Prostate gland (tissue), 2 donors: ENCODE measurements at regions not wholly inside any gene's neighbourhood (a gene's known extent, or its start where the extent isn't known, plus 50 kb on each side); places are given as distances from the start of the nearest gene placed in this dataset.

ENCODE experiments used
- DNase-seq: peaks from one replicate; pipeline ENCODE4 v3.0.0-alpha.2; 2019; ENCODE audit warnings: low spot score
- H3K27ac ChIP-seq, 2 donors: fragments of 200-600 bp; sonication (generic); 2 replicates each; pipeline ENCODE4 v1.5.1; 2017 to 2019
- H3K27me3 ChIP-seq: fragments of 200-600 bp; sonication (generic); replicated peaks from 2 replicates; pipeline ENCODE4 v1.5.1; 2019; ENCODE audit not compliant: insufficient read depth
- H3K36me3 ChIP-seq, 2 donors: fragments of 200-600 bp; sonication (generic); 1 replicate in 1 of 2; 2 replicates in 1 of 2; pipeline versions ENCODE4 v1.5.1 to v1.8.1; 2017 to 2019
- H3K4me1 ChIP-seq: fragments of 200-600 bp; sonication (generic); replicated peaks from 2 replicates; pipeline ENCODE4 v1.5.1; 2019
- H3K4me3 ChIP-seq, 2 donors: fragments of 200-600 bp; sonication (generic); 2 replicates each; pipeline ENCODE4 v1.5.1; 2017 to 2019
- H3K9me3 ChIP-seq: fragments of 200-600 bp; sonication (generic); 2 replicates; pipeline ENCODE4 v1.5.1; 2017
- POLR2A ChIP-seq: fragments of 450-650 bp; IDR thresholded peaks from one replicate; pipeline ENCODE4 v1.6.1; 2016; ENCODE audit warnings: antibody characterized with exemption, mild to moderate bottlenecking
- POLR2AphosphoS5 ChIP-seq: sonication (generic); formaldehyde crosslinking; IDR thresholded peaks from one replicate; pipeline ENCODE4 v1.6.1; 2017; ENCODE audit warnings: antibody characterized with exemption
- WGBS: methylation state at CpG from one replicate; pipeline ENCODE4 v1.1.5; 2018; 5-methylcytosine and 5-hydroxymethylcytosine counted together
- intact Hi-C: fragments of 100-400 bp; cut with DNase I; formaldehyde crosslinking; loops from one replicate; pipeline ENCODE4 v1.14.2; 2022
- TF ChIP-seq, protein P1 (sequence below), 4 experiments: fragments of 200-600 bp in 2 of 4; fragments of 450-650 bp in 2 of 4; sonication (generic) in 2 of 4; IDR thresholded peaks; 1 replicate in 3 of 4; 2 replicates in 1 of 4; pipeline ENCODE4 v1.5.1; 2016 to 2019; ENCODE audit warnings: antibody characterized with exemption in 4 of 4, mild to moderate bottlenecking in 2 of 4, moderate library complexity in 2 of 4

DNA sequence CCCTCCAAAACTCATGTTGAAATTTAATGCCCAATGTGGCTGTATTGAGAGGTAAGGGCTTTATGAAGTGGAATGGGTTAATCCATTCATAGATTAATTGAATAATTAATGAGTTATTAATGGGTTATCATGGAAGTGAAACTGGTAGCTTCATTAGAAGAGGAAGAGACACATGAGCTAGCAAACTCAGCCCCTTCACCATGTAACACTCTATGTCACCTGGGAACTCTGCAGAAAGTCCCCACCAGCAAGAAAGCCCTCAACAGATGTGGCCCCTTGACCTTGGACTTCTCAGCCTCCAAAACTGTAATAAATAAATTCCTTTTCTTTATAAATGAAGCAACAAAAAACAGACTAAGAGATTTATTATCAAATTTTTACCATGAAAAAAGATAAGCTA lies 223.5 kb downstream of the KLF12 start:
- DNase-seq = no peak
- Histone ChIP-seq H3K27me3 (no peaks in the 10 kb centered on the region), H3K27ac (no peak overlapping the region), H3K4me3 (no peak overlapping the region), H3K36me3 (no peaks in the 10 kb centered on the region), H3K9me3 (no peaks in the 10 kb centered on the region), H3K4me1 (peaks cover 3% of the 10 kb centered on the region)
- intact Hi-C loops = no loop called here
- TF ChIP-seq POLR2AphosphoS5 (no peak), POLR2A (no peak)
- TF ChIP-seq, protein P1, sequence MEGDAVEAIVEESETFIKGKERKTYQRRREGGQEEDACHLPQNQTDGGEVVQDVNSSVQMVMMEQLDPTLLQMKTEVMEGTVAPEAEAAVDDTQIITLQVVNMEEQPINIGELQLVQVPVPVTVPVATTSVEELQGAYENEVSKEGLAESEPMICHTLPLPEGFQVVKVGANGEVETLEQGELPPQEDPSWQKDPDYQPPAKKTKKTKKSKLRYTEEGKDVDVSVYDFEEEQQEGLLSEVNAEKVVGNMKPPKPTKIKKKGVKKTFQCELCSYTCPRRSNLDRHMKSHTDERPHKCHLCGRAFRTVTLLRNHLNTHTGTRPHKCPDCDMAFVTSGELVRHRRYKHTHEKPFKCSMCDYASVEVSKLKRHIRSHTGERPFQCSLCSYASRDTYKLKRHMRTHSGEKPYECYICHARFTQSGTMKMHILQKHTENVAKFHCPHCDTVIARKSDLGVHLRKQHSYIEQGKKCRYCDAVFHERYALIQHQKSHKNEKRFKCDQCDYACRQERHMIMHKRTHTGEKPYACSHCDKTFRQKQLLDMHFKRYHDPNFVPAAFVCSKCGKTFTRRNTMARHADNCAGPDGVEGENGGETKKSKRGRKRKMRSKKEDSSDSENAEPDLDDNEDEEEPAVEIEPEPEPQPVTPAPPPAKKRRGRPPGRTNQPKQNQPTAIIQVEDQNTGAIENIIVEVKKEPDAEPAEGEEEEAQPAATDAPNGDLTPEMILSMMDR (IDR thresholded peaks at IDR 0.05) = no peak

DNA sequence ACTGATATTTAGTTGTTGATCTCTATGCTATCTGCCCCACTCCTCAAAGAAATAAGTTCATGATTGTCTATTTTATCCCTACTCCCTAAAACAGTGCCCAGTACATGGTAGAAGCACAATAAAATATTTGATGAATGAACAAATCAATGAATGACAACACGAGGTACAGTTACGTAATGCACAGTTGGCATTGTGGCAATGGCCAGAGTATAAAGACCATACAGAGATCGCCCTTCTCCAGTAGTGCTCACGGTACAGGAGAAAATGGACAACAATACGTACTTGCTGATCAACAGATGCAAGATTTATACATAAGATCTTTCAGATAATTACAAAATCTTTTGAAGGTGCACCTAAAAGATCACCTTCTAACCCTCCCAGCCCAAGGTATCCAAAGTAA lies 225.4 kb downstream of the KLF12 start:
- DNase-seq = no peak
- TF ChIP-seq, protein P1 (IDR thresholded peaks at IDR 0.05) = no peak
- TF ChIP-seq POLR2AphosphoS5 (no peak), POLR2A (no peak)
- intact Hi-C loops = no loop called here
- Histone ChIP-seq H3K9me3 (no peaks in the 10 kb centered on the region), H3K27me3 (no peaks in the 10 kb centered on the region), H3K4me3 (no peak overlapping the region), H3K27ac (no peak overlapping the region), H3K4me1 (peaks cover 3% of the 10 kb centered on the region), H3K36me3 (no peaks in the 10 kb centered on the region)
- 95% methylated on average over 5 of the region's 5 CpGs for WGBS

DNA sequence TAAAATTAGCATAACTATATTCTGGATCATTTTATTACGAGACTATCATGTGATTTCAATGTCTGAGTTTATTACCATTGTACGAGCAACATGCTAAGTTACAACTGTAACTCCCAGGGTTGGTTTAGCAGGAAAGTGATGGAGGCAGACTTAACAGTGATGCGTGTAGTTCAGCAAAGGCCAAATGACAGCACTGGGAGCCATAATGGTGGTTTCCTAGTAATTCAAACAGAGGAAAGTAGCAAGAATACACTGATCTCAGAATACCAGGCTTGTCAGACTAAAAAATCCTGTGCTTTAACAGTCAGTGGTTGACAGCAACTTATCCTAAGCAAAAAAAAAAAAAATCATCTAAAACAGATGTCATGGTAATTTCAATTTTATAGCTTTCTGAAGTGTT lies 229.6 kb downstream of the KLF12 start:
- WGBS = 95% methylated on average over 3 of the region's 3 CpGs

DNA sequence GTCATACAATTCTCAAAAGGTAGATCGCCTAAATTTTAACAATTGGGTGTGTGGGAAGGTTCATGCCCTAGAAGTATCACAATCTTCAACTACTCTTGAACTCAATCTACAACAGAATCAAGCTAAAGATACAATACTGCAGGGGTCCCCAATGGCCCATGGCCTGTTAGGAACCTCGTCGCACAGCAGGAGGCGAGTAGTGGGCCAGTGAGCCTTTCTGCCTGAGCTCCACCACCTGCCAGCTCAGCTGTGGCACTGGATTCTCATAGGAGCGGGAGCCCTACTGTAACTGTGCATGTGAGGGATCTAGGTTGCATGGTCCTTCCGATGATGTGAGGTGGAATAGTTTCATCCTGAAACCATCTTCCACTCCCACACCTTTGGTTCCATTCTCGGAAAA lies 230.6 kb downstream of the KLF12 start:
- intact Hi-C loops = no loop called here
- TF ChIP-seq, protein P1 (IDR thresholded peaks at IDR 0.05) = no peak
- TF ChIP-seq POLR2A (no peak), POLR2AphosphoS5 (no peak)
- Histone ChIP-seq H3K36me3 (no peaks in the 10 kb centered on the region), H3K9me3 (no peaks in the 10 kb centered on the region), H3K27ac (no peak overlapping the region), H3K4me3 (no peak overlapping the region), H3K27me3 (no peaks in the 10 kb centered on the region), H3K4me1 (no peaks in the 10 kb centered on the region)
- DNase-seq = no peak
- WGBS = 98% methylated on average over 7 of the region's 7 CpGs

More for the DNA sequence above, 229.6 kb downstream of the KLF12 start:
- TF ChIP-seq POLR2A (no peak), POLR2AphosphoS5 (no peak)
- TF ChIP-seq, protein P1 (IDR thresholded peaks at IDR 0.05) = no peak
- no peaks in the 10 kb centered on the region for H3K36me3 ChIP-seq
- H3K9me3 ChIP-seq = no peaks in the 10 kb centered on the region
- no peaks in the 10 kb centered on the region for H3K27me3 ChIP-seq
- no peak overlapping the region for H3K4me3 ChIP-seq
- no peaks in the 10 kb centered on the region for H3K4me1 ChIP-seq
- intact Hi-C loops = no loop called here
- H3K27ac ChIP-seq = no peak overlapping the region
- DNase-seq = no peak

DNA sequence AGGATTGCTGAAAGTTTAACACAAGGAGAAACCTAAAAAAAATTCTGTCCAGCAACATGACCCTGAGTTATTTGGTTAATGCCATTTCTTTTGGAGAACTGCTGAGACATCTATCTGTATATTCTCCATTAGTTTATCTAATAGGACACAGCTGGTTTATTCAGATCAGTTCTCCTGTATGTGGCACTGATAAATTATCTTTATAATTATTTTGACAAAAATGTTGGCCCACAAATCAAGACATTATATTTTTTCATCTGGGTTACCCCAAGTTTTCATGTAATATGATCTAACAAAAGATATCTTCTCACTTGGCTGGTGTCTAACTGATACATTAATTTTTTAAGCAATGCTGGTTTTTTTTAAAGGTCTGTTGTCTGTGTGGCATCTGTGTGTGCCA lies 231.4 kb downstream of the KLF12 start:
- no peak overlapping the region for H3K4me3 ChIP-seq
- H3K36me3 ChIP-seq = no peaks in the 10 kb centered on the region
- intact Hi-C loops = no loop called here
- H3K27me3 ChIP-seq = no peaks in the 10 kb centered on the region
- H3K27ac ChIP-seq = no peak overlapping the region
- no peak for DNase-seq
- H3K4me1 ChIP-seq = no peaks in the 10 kb centered on the region
- TF ChIP-seq POLR2A = no peak
- no peak for TF ChIP-seq POLR2AphosphoS5
- TF ChIP-seq, protein P1 (IDR thresholded peaks at IDR 0.05) = no peak
- H3K9me3 ChIP-seq = no peaks in the 10 kb centered on the region
